Spleen (tissue), 7 donors: ENCODE measurements at regions not wholly inside any gene's neighbourhood (a gene's known extent, or its start where the extent isn't known, plus 50 kb on each side); places are given as distances from the start of the nearest gene placed in this dataset.

Experiments
- POLR2A ChIP-seq, 3 donors: fragments of 450-650 bp; IDR thresholded peaks; one replicate each; pipeline ENCODE4 v1.5.1; 2017; ENCODE audit warnings: antibody characterized with exemption in 3 of 3, mild to moderate bottlenecking in 1 of 3
- POLR2AphosphoS5 ChIP-seq, 3 donors: sonication (generic); formaldehyde crosslinking; IDR thresholded peaks; one replicate each; pipeline ENCODE4 v1.5.1; 2017; ENCODE audit warnings: antibody characterized with exemption in 3 of 3
- TF ChIP-seq, protein P1 (sequence below), 11 experiments: fragments of 200-600 bp in 7 of 11; fragments of 450-650 bp in 4 of 11; sonication (generic) in 4 of 11; IDR thresholded peaks in 8 of 11; conservative IDR thresholded peaks in 3 of 11; 1 replicate in 7 of 11; 2 replicates in 4 of 11; pipeline versions ENCODE4 v1.4.0 to v1.8.0; 2016 to 2021; ENCODE audit warnings: antibody characterized with exemption in 11 of 11, inconsistent platforms in 4 of 11, mild to moderate bottlenecking in 1 of 11
- donor health status: DM: no; HTN: no; CAD: no; lungs with moderate emphysema.
- donor health status: DM: no; HTN: no; CAD: no.
- donor health status: DM: no; HTN: no; CAD: no.

DNA sequence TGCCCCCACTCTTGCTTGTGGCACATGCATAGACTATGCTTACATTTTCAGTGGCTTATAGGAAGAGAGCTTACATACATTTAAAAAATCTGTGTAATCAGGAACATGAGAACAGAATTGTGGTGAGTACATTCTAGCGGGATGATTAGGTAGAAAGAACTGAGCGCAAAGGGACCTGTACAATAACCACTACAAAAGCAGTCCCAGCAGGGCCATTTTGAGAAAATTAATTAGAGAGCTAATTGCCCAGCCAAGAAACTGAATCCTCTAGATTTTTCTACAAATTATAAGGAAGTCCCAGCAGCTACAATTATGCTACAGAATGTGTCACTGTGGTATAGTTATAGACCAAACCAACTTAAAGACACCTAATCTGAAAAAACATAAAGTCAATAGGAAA lies 105.6 kb upstream of the TNFAIP3 start:
- TF ChIP-seq, protein P1, sequence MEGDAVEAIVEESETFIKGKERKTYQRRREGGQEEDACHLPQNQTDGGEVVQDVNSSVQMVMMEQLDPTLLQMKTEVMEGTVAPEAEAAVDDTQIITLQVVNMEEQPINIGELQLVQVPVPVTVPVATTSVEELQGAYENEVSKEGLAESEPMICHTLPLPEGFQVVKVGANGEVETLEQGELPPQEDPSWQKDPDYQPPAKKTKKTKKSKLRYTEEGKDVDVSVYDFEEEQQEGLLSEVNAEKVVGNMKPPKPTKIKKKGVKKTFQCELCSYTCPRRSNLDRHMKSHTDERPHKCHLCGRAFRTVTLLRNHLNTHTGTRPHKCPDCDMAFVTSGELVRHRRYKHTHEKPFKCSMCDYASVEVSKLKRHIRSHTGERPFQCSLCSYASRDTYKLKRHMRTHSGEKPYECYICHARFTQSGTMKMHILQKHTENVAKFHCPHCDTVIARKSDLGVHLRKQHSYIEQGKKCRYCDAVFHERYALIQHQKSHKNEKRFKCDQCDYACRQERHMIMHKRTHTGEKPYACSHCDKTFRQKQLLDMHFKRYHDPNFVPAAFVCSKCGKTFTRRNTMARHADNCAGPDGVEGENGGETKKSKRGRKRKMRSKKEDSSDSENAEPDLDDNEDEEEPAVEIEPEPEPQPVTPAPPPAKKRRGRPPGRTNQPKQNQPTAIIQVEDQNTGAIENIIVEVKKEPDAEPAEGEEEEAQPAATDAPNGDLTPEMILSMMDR (IDR thresholded peaks at IDR 0.05 in 8 of 11, conservative IDR thresholded peaks at IDR 0.05 in 3 of 11): no peak
- TF ChIP-seq POLR2AphosphoS5 (IDR thresholded peaks at IDR 0.05) (no peak), POLR2A (IDR thresholded peaks at IDR 0.05) (no peak)
